CD4-positive, alpha-beta T cell (primary cell): ENCODE measurements at regions not wholly inside any gene's neighbourhood (a gene's known extent, or its start where the extent isn't known, plus 50 kb on each side); places are given as distances from the start of the nearest gene placed in this dataset.

Experiments
- ATAC-seq: fragments of 200-7000 bp; cut with Tn5 transposase; one replicate; pipeline ENCODE4 v1.10.0; 2022; ENCODE audit warnings: mild to moderate bottlenecking; ENCODE audit not compliant: poor library complexity
- CTCF ChIA-PET: fragments of 350-600 bp; sonication (Branson Sonifier 250); formaldehyde crosslinking; loops from one replicate; lab custom pipeline; 2021; ENCODE audit warnings: antibody characterized with exemption, inconsistent platforms; lab: Charles Lee
- POLR2A ChIA-PET: fragments of 350-600 bp; sonication (Branson Sonifier 250); formaldehyde crosslinking; loops from one replicate; lab custom pipeline; 2021; ENCODE audit warnings: antibody characterized with exemption, inconsistent platforms; lab: Charles Lee
- DNase-seq, 14 experiments: peaks; one replicate each; pipeline ENCODE4 v3.0.0-alpha.2; 2013 to 2020; ENCODE audit warnings: mixed read lengths in 2 of 14
- H3K27ac ChIP-seq, 2 donors: one replicate each; pipeline versions ENCODE4 v1.5.1 to v1.7.0; 2013; ENCODE audit warnings: low read length in 2 of 2, low read depth in 1 of 2, mild to moderate bottlenecking in 1 of 2
- H3K27me3 ChIP-seq, 2 experiments: 1 replicate in 1 of 2; 2 replicates in 1 of 2; pipeline versions ENCODE4 v1.6.1 to v1.7.0; 2013; ENCODE audit warnings: low read length in 2 of 2, control low read depth in 1 of 2, mild to moderate bottlenecking in 1 of 2, moderate library complexity in 1 of 2; ENCODE audit not compliant: insufficient read depth in 2 of 2, control insufficient read depth in 1 of 2
- H3K36me3 ChIP-seq: one replicate; pipeline ENCODE4 v1.6.1; 2013; ENCODE audit warnings: low read length, control low read depth; ENCODE audit not compliant: insufficient read depth
- H3K4me1 ChIP-seq: one replicate; pipeline ENCODE4 v1.6.1; 2013; ENCODE audit warnings: low read length, control low read depth; ENCODE audit not compliant: insufficient read depth
- H3K4me3 ChIP-seq: one replicate; pipeline ENCODE4 v1.5.1; 2013; ENCODE audit warnings: mild to moderate bottlenecking, low read length, moderate library complexity
- H3K9me3 ChIP-seq, 2 experiments: 1 replicate in 1 of 2; 2 replicates in 1 of 2; pipeline versions ENCODE4 v1.6.1 to v1.7.0; 2013; ENCODE audit warnings: low read length in 2 of 2, mild to moderate bottlenecking in 2 of 2, control low read depth in 1 of 2, moderate library complexity in 1 of 2; ENCODE audit not compliant: control insufficient read depth in 1 of 2, insufficient read depth in 1 of 2
- H3K27ac Mint-ChIP-seq: one replicate; pipeline ENCODE4 v1.8.0; 2020; ENCODE audit warnings: mixed read lengths
- H3K27me3 Mint-ChIP-seq: one replicate; pipeline ENCODE4 v1.8.0; 2021; ENCODE audit warnings: mixed read lengths
- H3K36me3 Mint-ChIP-seq: one replicate; pipeline ENCODE4 v1.8.0; 2021; ENCODE audit warnings: low read depth, mixed read lengths
- H3K4me1 Mint-ChIP-seq: one replicate; pipeline ENCODE4 v1.8.0; 2021; ENCODE audit warnings: low read depth, mixed read lengths
- H3K4me3 Mint-ChIP-seq: one replicate; pipeline ENCODE4 v1.8.0; 2020; ENCODE audit warnings: mild to moderate bottlenecking, mixed read lengths
- H3K9me3 Mint-ChIP-seq: one replicate; pipeline ENCODE4 v1.8.0; 2020; ENCODE audit warnings: mixed read lengths
- CTCF ChIP-seq: fragments of 200-600 bp; IDR thresholded peaks from one replicate; pipeline ENCODE4 v1.8.0; 2022; ENCODE audit warnings: antibody characterized with exemption, mild to moderate bottlenecking
- intact Hi-C, 2 experiments: fragments of 100-400 bp; cut with DNase I in 1 of 2; cut with micrococcal nuclease in 1 of 2; formaldehyde crosslinking; loops; one replicate each; pipeline versions ENCODE4 v1.15.1 to v1.9.0; 2023 to 2025; cut with DNase I, micrococcal nuclease

- Histone ChIP-seq H3K4me1 (no peaks in the 10 kb centered on the region), H3K36me3 (no peaks in the 10 kb centered on the region), H3K9me3 (peaks cover 0 to 4% of the 10 kb centered on the region in 2 experiments), H3K4me3 (no peak overlapping the region), H3K27me3 (no peaks in the 10 kb centered on the region), H3K27ac (no peak overlapping the region)
- Mint-ChIP-seq H3K9me3 (peaks cover 3% of the 10 kb centered on the region), H3K36me3 (no peaks in the 10 kb centered on the region), H3K4me1 (no peaks in the 10 kb centered on the region), H3K27me3 (no peaks in the 10 kb centered on the region), H3K4me3 (no peak overlapping the region), H3K27ac (no peak overlapping the region)
- intact Hi-C loops, result no loop called here
- ATAC-seq (no peak), DNase-seq (no peak)
- no peak for TF ChIP-seq CTCF
- ChIA-PET POLR2A (no interaction called here), CTCF (no interaction called here)
These were observed 773.8 kb downstream of the MECOM start for GRCh38 chr3:168889666-168890065.

GRCh38 chr3:168888781-168889180 is 774.7 kb downstream of the MECOM start:
- ChIA-PET POLR2A (no interaction called here), CTCF (no interaction called here)
- Mint-ChIP-seq H3K4me3 (no peak overlapping the region), H3K9me3 (peaks cover 3% of the 10 kb centered on the region), H3K36me3 (no peaks in the 10 kb centered on the region), H3K27ac (no peak overlapping the region), H3K4me1 (no peaks in the 10 kb centered on the region), H3K27me3 (no peaks in the 10 kb centered on the region)
- H3K27ac ChIP-seq, result no peak overlapping the region
- no peak overlapping the region for H3K4me3 ChIP-seq
- no peak for TF ChIP-seq CTCF
- intact Hi-C loops, result no loop called here
- no peaks in the 10 kb centered on the region for H3K36me3 ChIP-seq
- no peaks in the 10 kb centered on the region for H3K27me3 ChIP-seq
- H3K9me3 ChIP-seq, result peaks cover 0 to 4% of the 10 kb centered on the region in 2 experiments
- ATAC-seq, result no peak
- no peak for DNase-seq
- H3K4me1 ChIP-seq, result no peaks in the 10 kb centered on the region

- H3K9me3 ChIP-seq, result no peaks in the 10 kb centered on the region
- H3K4me3 ChIP-seq, result no peak overlapping the region
- intact Hi-C loops, result no loop called here
- TF ChIP-seq CTCF, result no peak
- H3K4me1 Mint-ChIP-seq, result no peaks in the 10 kb centered on the region
- no peaks in the 10 kb centered on the region for H3K4me1 ChIP-seq
- ATAC-seq (no peak), DNase-seq (no peak)
- H3K4me3 Mint-ChIP-seq, result no peak overlapping the region
- ChIA-PET POLR2A (no interaction called here), CTCF (no interaction called here)
- H3K27me3 Mint-ChIP-seq, result no peaks in the 10 kb centered on the region
- H3K27me3 ChIP-seq, result no peaks in the 10 kb centered on the region
- H3K36me3 ChIP-seq, result no peaks in the 10 kb centered on the region
- H3K27ac Mint-ChIP-seq, result no peak overlapping the region
- H3K9me3 Mint-ChIP-seq, result no peaks in the 10 kb centered on the region
- no peak overlapping the region for H3K27ac ChIP-seq
- no peaks in the 10 kb centered on the region for H3K36me3 Mint-ChIP-seq
These were observed 778.5 kb downstream of the MECOM start for GRCh38 chr3:168885028-168885427.
